Middle frontal gyrus (tissue), 1 donor: ENCODE measurements at regions not wholly inside any gene's neighbourhood (a gene's known extent, or its start where the extent isn't known, plus 50 kb on each side); places are given as distances from the start of the nearest gene placed in this dataset.
"Not testable (repeated sequence)": the region's sequence is repeated elsewhere in the genome, so short reads cannot be mapped to it uniquely, and the experiment has no call there.

Source experiments
- DNase-seq: peaks from one replicate; pipeline ENCODE4 v3.0.0-alpha.2; 2015; ENCODE audit warnings: low spot score; ENCODE audit errors: extremely low spot score

DNA sequence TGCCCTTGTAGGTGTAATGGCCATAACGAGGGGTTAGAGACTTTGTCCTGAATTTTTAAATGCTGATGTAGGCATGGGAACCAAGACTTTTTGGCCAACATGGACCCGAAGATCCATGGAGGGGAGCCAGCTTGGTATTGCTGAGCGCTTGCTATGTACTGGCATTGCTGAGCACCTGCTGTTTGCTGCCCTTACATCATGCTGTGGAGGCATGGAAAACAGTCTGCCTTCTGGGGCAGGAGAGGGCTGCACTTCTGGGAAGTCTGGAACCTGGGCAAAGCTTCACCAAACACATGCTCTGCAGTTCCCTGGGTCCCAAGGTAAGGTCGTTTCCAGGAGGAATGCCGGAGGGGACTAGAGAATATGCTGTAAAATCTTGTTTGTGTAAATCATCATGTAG is 86.3 kb upstream of the CNIH3 start:
- DNase-seq = no peak

DNA sequence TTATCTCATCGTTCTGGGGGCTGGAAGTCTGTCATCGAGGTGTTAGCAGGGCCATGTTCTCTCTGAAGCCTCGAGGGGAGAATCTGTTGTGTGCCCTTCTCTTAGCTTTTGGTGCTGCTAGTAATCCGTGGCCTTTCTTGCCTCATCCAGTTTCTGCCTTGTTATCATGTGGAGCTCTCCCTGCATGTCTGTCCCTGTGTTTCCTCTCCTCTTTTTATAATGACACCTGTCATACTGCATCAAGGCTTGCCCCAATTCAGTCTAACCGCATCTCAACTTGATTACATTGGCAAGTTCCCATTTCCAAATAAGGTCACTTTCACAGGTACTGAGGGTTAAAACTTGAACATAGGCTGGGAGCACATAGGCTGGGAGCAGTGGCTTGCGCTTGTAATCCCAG is 82.6 kb upstream of the CNIH3 start:
- no peak for DNase-seq

DNA sequence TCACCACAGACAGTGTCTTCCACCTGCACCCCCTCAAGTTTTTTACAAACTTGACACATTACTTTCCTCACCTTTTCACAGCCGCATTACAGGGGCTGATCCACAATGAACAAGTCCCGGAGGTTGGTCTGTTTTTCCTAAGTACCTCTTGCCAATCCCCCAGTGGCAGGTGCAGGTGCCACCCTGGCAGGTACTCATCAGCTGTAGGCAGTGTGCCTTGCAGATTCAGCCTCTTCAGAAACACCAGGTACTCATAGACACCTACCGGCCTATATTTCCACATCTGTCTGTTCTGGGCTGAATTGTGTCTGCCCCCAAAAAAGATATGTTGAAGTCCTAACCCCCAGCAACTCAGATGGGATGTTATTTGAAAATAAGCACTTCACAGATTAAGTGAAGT is 81.4 kb upstream of the CNIH3 start:
- no peak for DNase-seq

DNA sequence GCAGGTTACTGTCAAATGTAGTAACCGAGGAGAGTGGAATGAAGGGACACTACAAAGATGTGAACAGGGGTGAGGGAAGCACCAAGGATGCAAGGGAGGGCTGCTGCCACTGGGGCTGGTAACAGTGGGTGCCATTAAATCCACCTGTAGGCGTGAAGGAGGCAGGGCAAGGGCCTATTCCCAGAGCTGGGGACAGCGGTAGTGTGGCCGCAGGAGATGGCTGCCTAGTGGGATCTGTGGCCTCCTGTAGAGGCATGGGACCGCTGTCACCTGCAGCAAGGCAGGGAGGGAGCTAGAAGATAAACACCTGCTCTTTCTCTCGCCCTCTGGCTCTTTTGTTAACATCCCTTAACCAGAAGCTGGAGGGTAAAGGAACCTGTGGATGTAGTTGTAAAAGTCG is 80.5 kb upstream of the CNIH3 start:
- DNase-seq = no peak

DNA sequence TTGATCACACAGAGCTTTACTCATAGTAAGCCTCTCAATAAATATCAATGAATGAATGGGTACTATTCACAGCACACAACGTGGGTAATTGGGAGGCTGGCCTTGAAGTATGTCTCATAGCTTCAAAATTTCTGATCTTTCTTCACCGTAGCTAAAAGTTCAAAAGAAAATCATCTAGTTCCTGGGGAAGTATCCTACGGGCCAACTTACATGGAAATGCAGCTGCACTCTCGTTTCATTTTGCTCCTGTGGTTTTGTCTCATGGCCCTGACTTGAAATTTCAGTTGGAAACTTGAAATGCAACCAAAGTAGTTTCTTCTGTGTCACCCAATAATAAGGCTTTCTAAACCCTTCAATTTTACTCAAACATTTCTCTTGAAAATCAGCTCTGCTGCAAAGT is 76.1 kb upstream of the CNIH3 start:
- no peak for DNase-seq

DNA sequence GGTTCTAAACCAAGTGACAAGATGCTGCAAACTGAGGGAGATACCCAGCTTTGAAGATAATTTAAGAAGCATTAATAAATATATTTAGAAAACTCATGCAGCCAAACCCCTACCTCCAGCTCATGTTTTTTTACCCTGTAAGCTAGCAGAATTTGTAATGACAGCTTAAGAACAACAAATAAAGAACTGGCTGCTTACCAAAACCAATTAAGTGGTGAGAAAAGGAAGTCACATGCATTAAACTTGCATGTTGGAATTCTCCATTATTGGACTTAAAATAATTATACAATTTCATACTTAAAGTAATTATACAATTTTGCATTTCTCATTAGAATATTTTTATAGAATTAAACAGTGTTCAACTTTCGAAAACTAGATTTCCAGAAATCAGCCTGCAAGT is 75.6 kb upstream of the CNIH3 start:
- no peak for DNase-seq

DNA sequence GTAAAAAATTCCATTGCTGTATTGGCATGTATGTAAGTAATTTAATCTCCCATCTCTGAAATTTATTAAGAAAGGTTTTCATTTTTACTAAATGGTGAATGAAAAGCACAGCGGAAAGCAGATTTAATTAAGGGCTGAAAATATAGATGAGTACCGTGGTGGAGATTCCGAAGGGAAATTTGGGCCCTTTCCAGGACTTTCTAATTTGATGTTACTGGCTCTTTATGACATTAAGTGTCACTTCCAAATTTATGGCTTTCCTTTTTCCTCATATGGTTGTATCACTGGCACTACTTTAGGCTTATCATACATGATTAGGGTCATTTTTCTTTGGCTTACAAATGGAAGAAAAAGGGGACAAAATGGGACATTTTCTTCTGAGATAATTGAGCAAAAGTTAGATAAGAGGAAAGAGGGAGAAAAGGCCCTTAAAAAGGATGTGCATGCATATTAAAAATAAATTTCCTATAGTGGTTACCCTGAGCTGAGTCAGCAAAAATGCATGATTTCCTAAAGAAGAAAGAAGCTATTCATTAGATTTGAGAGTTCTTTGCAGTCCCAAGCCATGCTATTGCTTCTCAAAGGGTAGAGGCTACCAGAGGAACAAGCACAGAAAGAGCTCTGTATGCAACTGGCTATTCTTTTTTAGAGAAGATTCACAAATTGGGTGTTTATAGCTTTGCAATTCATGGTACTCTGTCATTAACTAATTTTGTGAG is 74.9 kb upstream of the CNIH3 start:
- no peak for DNase-seq

DNA sequence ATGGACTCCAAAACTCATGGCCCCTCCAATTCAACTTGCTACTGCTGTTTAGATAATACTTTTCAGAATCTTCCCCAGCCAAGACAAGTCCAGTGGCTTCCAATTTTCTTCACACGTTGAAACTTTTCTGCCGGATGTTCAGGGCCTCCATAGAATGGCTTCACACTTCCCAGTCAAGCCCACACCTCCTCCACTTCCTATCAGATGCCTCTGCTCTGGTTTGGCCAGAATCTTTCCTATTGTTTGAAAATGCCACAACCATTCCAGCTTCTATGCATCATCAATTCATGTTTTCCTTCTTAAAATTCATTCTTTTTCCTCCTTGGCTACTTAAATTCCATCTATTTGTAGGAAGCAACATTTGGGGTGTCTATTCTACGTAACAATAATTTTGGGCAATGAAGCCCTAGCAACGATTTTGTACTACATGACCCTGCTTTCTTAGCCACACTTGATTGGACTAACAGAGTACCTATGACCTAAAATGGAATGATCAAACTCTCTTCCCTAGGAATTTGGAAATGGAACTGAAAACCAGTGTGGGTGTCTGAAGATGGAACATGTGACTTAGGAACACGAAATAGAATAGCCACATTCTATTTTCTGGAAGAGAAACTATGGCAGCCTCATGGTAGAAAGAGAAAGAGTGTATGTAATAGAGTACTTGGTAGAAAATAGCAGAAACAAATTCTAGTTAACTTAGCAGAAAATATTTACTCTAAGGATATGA is 74.1 kb upstream of the CNIH3 start:
- DNase-seq = no peak

DNA sequence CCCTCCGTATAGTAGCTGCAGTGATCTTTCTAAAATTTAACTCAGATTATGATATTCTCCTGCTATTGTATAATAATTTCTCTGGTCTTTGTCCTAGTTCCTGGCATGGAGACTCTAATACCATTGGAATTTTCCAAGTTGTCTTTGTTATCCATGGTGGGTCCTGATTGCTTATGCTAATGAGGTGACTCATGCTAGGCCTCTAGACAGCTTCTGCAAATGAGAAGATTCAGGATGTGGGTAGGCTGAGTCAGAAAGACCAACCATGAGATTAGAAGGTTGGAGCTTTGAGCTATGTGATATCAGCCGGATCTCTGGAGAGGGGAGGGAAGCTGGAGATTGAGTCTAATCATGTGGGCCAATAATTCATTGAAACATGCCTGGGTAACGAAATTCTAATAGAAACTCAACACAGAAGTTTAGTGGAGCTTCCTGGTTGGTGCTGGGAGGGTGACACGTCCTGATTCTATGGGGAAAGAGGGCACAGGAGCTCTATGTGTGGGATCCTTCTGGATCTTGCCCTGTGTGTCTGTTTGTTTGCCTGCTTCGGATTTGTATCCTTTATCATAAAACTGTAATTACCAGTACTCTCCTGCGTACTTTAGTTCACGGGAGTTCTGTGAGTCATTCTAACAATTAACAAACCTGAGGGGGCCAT is 73.2 kb upstream of the CNIH3 start:
- DNase-seq = no peak

DNA sequence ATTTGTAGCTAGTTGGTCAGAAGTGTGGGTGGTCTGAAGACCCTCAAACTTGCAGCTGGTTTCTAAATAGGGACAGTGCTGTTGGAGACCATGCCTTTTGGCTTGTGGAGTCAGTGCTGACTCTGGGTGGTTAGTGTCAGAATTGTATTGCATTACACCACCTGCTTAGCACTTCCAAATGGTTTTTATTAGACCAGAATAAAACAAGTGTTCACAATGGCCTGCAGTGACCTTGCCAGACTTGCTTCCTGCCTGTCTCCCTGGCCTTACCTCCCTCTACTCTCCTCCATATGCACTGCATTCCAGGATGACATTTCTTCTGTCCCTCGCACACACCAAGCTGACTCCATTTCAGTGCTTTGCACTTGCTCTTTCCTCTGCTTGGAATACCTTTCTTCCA is 72.7 kb upstream of the CNIH3 start:
- no peak for DNase-seq

DNA sequence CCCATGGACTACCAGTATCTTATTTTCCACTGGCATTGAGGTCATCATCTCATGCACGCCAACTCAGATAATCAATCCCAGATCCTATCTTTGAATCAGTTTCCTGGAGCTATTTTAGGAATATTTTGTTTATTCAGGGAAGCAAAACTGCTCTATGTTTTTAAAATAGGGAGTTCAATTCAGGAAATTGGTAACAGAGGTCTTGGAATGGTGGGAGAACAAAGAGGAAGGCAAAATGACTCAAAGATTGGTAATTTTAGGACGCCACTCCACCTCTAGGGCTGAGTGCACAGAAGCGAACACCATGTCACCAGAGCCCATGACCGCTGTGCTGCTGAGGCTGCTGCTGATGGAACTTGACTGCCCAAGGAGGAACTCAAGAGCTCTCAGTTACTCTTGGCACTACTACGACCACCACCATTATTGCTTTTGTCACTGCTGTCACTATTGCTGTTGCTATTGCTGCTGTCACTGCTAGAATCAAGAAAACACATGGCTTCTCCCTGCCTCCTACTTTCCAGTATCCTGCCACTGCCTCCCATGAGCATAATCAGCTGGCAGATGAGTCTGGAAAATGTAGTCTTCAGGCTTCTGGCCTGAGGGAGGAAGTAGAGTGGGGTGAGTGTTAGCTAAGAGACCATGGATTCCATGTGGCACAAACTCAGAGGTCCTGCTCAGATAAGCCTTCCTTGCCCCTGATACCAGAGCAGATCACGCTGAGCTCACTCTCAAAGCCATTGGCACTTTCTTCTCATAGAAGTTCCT is 71.6 kb upstream of the CNIH3 start:
- no peak for DNase-seq

DNA sequence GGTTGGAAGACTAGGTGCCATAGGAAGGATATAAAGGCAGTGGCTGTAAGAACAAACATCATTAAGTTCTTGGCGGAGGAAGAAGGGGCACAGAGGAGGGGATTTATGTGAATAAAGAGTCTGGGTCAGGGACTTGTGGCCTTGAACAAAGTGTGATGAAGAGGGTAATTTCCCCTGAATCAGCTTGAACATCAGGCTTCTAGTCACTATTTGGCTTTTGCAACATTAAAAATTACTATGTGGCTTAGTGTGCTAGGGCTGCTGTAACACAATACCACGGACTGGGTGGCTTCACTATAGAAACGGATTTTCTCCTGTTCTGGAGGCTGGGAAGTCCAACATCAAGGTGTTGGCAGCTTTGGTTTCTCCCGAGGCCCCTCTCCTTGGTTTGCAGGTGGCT is 70.5 kb upstream of the CNIH3 start:
- DNase-seq = no peak

DNA sequence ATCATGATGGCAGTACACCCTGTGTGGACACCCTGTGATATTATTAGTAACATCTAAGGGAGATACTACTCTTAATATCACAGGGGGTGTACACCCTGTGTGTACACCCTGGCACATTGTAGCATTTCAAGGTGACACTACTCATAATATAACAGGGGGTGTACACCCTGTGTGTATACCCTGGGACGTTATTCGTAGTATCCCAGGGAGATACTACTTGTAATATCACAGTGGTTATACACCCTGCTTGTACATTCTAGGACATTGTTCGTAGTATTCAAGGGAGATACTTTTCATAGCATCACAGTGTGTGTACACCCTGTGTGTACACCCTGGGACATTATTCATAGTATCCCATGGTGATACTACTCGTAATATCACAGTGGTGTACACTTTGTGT is 67.4 kb upstream of the CNIH3 start:
- DNase-seq = no peak

DNA sequence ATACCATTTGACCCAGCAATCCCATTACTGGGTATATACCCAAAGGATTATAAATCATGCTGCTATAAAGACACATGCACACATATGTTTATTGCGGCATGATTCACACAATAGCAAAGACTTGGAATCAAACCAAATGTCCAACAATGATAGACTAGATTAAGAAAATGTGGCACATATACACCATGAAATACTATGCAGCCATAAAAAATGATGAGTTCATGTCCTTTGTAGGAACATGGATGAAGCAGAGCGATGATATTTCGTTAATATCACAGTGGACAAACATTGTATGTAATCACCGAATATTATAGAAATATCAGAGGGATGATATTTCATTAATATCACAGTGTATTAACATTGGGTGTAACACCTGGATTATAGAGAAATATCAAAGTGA is 64.9 kb upstream of the CNIH3 start:
- DNase-seq = not testable (repeated sequence)

DNA sequence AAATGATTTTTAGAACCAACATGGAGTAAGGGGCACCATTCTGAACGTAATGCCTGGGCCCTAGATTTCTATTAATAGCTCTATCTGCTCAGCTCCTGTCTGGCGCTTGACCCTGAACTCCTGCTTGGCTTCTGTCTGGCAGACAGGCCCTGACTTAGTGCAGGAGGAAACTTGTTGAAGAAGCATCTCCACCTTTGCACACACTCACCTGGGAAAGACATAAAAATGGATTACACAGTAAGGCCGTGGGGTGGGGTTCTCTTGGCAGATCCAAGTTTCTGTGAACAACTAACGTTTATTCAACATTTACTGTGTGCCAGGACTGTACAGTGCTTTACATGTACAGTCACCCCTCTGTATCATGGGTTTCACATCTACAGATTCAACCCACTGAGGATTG is 62.1 kb upstream of the CNIH3 start:
- DNase-seq = no peak

DNA sequence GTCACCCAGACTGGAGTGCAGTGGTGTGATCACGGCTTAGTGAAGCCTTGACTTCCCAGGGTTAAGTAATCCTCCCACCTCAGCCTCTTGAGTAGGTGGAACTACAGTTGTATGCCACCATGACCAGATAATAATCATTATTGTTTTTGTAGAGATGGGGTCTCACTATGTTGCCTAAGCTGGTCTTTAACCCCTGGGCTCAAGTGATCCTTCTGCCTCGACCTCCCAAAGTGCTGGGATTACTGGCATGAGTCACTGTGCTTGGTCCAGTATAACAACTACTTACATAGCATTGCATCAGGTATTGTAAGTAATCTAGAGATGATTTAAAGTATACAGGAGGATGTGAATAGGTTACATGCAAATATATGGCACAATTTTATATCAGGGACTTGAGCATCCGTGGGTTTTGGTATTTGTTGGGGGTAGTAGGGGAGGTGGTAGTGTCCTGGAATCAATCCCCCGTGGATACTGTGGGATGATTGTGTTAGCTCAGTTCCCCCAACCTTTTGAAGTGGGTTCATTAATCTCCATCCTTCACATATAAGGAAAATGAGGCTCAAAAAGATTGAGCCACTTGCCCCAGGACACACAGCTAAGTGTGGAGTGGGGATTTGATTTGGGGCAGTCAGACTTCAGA is 61.4 kb upstream of the CNIH3 start:
- DNase-seq = no peak

DNA sequence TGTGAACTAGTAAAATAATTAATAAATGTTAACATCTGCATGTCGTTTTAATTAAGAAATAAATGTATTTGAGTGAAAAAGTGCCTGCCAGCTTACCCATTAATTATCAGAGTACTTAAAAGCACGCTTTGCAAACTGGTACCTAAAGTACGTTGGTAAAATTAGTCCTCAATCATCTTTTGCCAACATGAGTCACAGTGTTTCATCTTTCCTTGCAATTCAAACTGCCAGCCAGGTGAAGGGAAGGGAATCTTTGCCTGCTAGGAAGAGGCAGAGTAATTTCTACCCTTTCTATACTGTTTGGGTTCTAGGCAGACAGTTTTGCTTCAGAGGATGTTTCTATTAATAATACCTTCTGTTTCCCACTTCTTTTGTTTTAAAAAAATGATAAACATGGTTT is 57.2 kb upstream of the CNIH3 start:
- no peak for DNase-seq

DNA sequence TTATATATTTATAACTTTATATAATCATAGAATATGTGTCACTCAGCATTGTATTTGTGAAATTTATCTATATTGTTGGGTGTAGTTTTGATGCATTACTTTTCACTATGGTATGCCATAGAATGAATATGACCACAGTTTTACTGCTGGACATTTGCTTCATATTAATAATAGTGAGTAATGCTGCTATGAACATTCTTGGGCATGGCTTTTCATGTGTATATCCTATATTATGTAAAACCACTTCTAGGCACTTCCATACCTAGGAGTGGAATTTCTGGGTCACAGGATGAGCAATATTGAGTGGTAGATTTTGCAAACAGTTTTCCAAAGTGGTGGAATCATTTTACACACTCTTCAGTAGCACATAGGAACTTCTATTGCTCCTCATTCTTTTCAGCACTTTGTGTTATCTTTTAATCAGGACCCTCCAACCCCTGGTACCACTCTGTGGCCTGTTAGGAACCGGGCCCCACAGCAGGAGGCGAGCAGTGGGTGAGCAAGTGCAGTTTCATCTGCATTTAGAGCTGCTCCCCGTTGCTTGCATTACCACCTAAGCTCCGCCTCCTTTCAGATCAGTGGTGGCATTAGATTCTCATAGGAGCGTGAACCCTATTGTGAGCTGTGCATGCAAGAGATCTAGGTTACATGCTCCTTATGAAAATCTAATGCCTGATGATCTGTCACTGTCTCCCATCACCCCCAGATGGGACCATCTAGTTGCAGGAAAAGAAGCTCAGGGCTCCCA is 56.0 kb upstream of the CNIH3 start:
- DNase-seq = no peak

DNA sequence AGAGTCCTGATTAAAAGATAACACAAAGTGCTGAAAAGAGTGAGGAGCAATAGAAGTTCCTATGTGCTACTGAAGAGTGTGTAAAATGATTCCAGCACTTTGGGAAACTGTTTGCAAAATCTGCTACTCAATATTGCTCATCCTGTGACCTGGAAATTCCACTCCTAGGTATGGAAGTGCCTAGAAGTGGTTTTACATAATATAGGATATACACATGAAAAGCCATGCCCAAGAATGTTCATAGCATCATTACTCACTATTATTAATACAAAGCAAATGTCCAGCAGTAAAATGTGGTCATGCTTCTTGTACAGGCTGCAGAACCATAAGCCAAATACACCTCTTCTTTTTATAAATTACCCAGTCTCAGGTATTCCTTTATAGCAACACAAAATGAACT is 53.2 kb upstream of the CNIH3 start:
- DNase-seq = not testable (repeated sequence)

DNA sequence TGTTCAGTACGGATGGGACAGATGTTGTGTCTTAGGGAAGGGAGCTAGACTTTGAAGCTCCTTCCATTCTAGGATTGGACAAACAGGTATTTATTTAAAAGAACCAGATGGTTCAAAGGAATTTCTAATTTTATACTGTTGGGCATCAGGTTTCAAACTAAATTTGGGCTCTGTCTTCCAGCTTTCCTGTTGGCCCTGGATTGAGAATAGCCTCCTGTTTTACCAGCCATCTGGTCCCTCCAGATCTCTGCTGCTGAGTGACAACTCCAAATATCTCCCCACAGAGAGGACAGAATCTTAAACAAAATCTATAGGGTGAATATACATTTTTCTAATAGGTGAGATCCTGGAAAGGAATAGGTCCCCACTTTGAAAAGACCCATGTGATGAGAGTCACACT is 52.5 kb upstream of the CNIH3 start:
- DNase-seq = no peak
